ENCODE measurements at regions not wholly inside any gene's neighbourhood (a gene's known extent, or its start where the extent isn't known, plus 50 kb on each side); places are given as distances from the start of the nearest gene placed in this dataset.

GRCh38 chr7:41136551-41136950, 566.3 kb downstream of the INHBA start:
- intact Hi-C loops (cut with DNase I), result no loop called here
- TF ChIP-seq CTCF (IDR thresholded peaks at IDR 0.05), result no peak
- ATAC-seq (no peak), DNase-seq (no peak)
- no peaks in the 10 kb centered on the region for H3K27me3 ChIP-seq
- no peaks in the 10 kb centered on the region for H3K36me3 ChIP-seq
- H3K27ac ChIP-seq, result no peak overlapping the region
- no peaks in the 10 kb centered on the region for H3K9me3 ChIP-seq
- no peaks in the 10 kb centered on the region for H3K4me1 ChIP-seq
- H3K4me3 ChIP-seq, result no peak overlapping the region

DNA sequence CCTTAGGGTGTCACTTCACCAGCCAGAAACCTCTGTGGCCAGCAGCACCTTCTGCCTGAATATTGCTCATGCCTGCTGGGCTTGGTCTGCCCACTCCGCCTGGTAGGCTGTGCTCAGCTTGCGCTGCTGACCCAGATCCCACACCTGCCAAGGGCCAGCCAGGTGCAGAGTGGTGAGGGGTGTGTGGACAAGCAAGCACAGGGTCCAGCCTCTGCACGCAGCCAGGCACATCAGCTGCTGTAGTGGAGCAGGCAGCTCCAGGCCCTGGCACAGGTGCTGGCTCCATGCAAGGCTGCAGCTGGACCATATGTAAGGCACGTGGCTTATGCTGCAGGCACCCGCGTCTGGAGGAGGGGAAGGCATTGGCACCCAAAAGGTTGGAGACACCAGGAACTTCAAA, 567.4 kb downstream of the INHBA start:
- no peaks in the 10 kb centered on the region for H3K4me1 ChIP-seq
- H3K27ac ChIP-seq, result no peak overlapping the region
- H3K27me3 ChIP-seq, result no peaks in the 10 kb centered on the region
- H3K9me3 ChIP-seq, result no peaks in the 10 kb centered on the region
- intact Hi-C loops (cut with DNase I), result no loop called here
- no peak overlapping the region for H3K4me3 ChIP-seq
- DNase-seq (no peak), ATAC-seq (no peak)
- TF ChIP-seq CTCF (IDR thresholded peaks at IDR 0.05), result no peak
- H3K36me3 ChIP-seq, result no peaks in the 10 kb centered on the region

DNA sequence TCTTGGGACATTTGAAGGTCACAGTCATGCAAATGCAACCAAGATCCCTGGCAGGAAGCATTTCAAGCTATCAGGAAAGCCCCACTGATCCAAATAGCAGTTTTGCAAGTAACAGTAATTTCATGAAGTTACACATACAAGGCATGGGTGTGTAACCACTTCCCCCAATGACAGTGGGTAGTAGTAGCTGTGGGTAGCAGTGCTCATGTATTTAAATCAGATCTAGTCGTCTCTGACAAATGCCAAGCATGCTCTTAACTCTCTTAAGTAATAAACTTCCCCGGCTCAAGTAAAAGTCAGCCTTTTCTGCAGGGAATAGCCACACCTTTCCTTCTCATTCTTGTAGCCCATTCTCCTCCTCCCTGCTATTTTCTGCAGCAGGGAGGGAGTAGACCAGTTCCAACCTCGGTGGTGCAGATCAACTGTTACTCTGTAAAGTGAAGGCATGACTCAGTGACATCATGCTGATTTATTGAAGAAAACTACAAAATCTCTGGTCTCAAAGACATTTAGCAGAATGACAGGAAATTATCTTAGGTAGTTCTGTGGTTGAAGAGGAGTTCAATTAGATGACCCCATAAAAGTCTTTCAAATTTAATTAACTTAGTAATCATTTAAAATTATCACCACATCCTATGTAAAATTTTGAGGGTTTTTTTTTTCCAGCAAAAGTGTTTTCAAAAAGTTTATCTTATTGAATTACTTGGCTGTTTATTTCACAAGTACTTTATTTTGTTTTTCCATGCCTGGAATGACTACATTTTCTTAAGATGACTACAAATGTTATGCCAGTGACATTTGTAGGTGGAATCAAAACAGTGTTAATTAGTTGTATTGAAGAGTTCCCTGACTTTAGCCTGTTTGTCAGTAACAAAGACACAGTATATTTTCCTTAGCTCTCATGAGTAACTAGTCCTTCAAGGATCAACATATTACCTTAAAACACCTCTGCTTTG, 568.3 kb downstream of the INHBA start:
- H3K36me3 ChIP-seq, result no peaks in the 10 kb centered on the region
- no peak for TF ChIP-seq CTCF (IDR thresholded peaks at IDR 0.05)

DNA sequence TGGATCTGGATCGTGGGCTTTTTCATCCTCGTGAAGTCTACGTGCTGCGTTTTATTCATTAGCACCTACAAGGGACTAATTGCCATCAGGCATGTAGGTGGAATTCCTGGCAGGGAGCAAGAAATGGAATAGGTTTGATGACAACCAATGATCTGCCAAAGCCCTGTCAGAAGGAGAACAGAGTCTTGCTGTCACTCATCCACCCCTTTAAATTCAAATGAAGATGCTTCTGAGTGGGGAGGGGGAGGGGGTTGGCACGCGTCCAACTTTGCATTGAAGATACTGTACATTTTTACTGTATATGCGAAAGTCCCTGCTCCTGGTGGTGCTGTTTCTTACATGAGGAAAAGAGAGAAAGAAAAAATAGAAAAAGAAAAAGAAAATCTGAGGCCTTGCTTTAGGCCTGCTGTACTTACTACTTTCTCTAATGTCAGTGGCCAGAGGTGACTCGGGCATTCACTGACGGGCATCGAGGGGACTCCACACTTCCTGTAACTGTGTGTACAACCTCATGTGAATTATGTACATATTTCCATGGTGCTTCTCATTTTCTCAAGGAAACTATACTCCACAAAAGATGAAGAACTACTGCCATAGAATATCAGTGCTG, 569.1 kb downstream of the INHBA start:
- no peaks in the 10 kb centered on the region for H3K9me3 ChIP-seq
- no peak overlapping the region for H3K27ac ChIP-seq
- ATAC-seq, result no peak
- intact Hi-C loops (cut with DNase I), result no loop called here
- no peaks in the 10 kb centered on the region for H3K27me3 ChIP-seq
- no peaks in the 10 kb centered on the region for H3K36me3 ChIP-seq
- H3K4me3 ChIP-seq, result no peak overlapping the region
- no peak for TF ChIP-seq CTCF (IDR thresholded peaks at IDR 0.05)
- DNase-seq, result no peak
- no peaks in the 10 kb centered on the region for H3K4me1 ChIP-seq

More for the DNA sequence above, 568.3 kb downstream of the INHBA start:
- H3K27me3 ChIP-seq, result no peaks in the 10 kb centered on the region
- intact Hi-C loops (cut with DNase I), result no loop called here
- H3K9me3 ChIP-seq, result no peaks in the 10 kb centered on the region
- H3K4me3 ChIP-seq, result no peak overlapping the region
- ATAC-seq, result peak; percentile 69
- H3K4me1 ChIP-seq, result no peaks in the 10 kb centered on the region
- DNase-seq, result no peak
- no peak overlapping the region for H3K27ac ChIP-seq

DNA sequence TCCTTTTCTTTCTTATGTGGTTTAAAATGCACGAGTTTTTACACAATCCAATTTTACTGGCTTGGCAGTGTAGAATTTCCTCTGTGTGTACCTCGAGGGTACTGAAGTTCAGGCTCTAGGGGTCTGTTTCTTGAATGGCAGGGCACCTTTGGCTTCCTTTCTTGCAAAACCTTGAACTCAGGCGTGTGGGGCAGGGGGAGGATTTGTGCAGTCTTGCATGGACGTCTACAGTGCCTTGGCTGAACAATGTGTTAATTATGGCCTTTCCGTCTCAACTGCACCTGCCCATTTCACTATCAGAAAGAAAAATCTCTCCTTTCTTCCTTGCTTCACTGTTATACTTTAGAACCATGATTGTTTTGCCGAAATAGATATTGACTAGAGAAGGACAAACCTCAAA, 570.9 kb downstream of the INHBA start:
- intact Hi-C loops (cut with DNase I), result no loop called here
- no peak for ATAC-seq

More for the DNA sequence above, 570.9 kb downstream of the INHBA start:
- no peak for DNase-seq
- Histone ChIP-seq H3K4me3 (no peak overlapping the region), H3K27ac (no peak overlapping the region), H3K27me3 (no peaks in the 10 kb centered on the region), H3K4me1 (no peaks in the 10 kb centered on the region), H3K9me3 (no peaks in the 10 kb centered on the region), H3K36me3 (no peaks in the 10 kb centered on the region)
- no peak for TF ChIP-seq CTCF (IDR thresholded peaks at IDR 0.05)
